Neutrophil (primary cell): ENCODE measurements at regions not wholly inside any gene's neighbourhood (a gene's known extent, or its start where the extent isn't known, plus 50 kb on each side); places are given as distances from the start of the nearest gene placed in this dataset.

Experiments used
- H3K27ac ChIP-seq: fragments of 200-600 bp; sonication (generic); 2 replicates; pipeline ENCODE4 v1.5.1; 2016; ENCODE audit warnings: mild to moderate bottlenecking, moderate library complexity
- H3K27me3 ChIP-seq: fragments of 200-600 bp; sonication (generic); 2 replicates; pipeline ENCODE4 v1.6.0; 2016; ENCODE audit warnings: mild to moderate bottlenecking
- H3K36me3 ChIP-seq: fragments of 200-600 bp; sonication (generic); 2 replicates; pipeline ENCODE4 v1.5.1; 2017
- H3K4me1 ChIP-seq, 2 experiments: fragments of 200-600 bp in 1 of 2; sonication (generic) in 1 of 2; 1 replicate in 1 of 2; 2 replicates in 1 of 2; pipeline versions ENCODE4 v1.5.1 to v1.6.1; 2013 to 2016; ENCODE audit warnings: low read depth in 1 of 2, low read length in 1 of 2, mild to moderate bottlenecking in 1 of 2, moderate library complexity in 1 of 2; ENCODE audit not compliant: control insufficient read depth in 1 of 2, insufficient read depth in 1 of 2
- H3K4me3 ChIP-seq, 2 experiments: fragments of 200-600 bp in 1 of 2; sonication (generic) in 1 of 2; 1 replicate in 1 of 2; 2 replicates in 1 of 2; pipeline ENCODE4 v1.5.1; 2013 to 2016; ENCODE audit warnings: low read depth in 1 of 2, low read length in 1 of 2, mild to moderate bottlenecking in 1 of 2, moderate library complexity in 1 of 2
- H3K9me3 ChIP-seq: fragments of 200-600 bp; sonication (generic); 2 replicates; pipeline ENCODE4 v1.5.1; 2016
- CTCF ChIP-seq: fragments of 200-600 bp; sonication (generic); IDR thresholded peaks from 2 replicates; pipeline ENCODE4 v1.5.1; 2016; ENCODE audit warnings: antibody characterized with exemption

GRCh38 chr6:9056556-9056955, 621.2 kb upstream of the SLC35B3 start:
- Histone ChIP-seq H3K4me1 (no peaks in the 10 kb centered on the region), H3K4me3 (no peak overlapping the region), H3K27me3 (no peaks in the 10 kb centered on the region), H3K27ac (no peak overlapping the region), H3K36me3 (no peaks in the 10 kb centered on the region), H3K9me3 (no peaks in the 10 kb centered on the region)
- TF ChIP-seq CTCF = no peak

GRCh38 chr6:9044426-9044825, 609.1 kb upstream of the SLC35B3 start:
- Histone ChIP-seq H3K4me3 (no peak overlapping the region), H3K4me1 (no peaks in the 10 kb centered on the region), H3K36me3 (no peaks in the 10 kb centered on the region), H3K27me3 (no peaks in the 10 kb centered on the region), H3K9me3 (no peaks in the 10 kb centered on the region), H3K27ac (no peak overlapping the region)
- no peak for TF ChIP-seq CTCF

- Histone ChIP-seq H3K36me3 (no peaks in the 10 kb centered on the region), H3K9me3 (no peaks in the 10 kb centered on the region), H3K27ac (no peak overlapping the region), H3K4me3 (no peak overlapping the region), H3K4me1 (no peaks in the 10 kb centered on the region), H3K27me3 (no peaks in the 10 kb centered on the region)
- no peak for TF ChIP-seq CTCF
Measured at GRCh38 chr6:9040718-9041117, 605.4 kb upstream of the SLC35B3 start.

- H3K4me3 ChIP-seq = no peak overlapping the region
- no peaks in the 10 kb centered on the region for H3K4me1 ChIP-seq
- no peaks in the 10 kb centered on the region for H3K9me3 ChIP-seq
- no peak for TF ChIP-seq CTCF
- H3K27me3 ChIP-seq = no peaks in the 10 kb centered on the region
- no peaks in the 10 kb centered on the region for H3K36me3 ChIP-seq
- no peak overlapping the region for H3K27ac ChIP-seq
Measured at GRCh38 chr6:9039258-9039657, 603.9 kb upstream of the SLC35B3 start.

- Histone ChIP-seq H3K4me3 (no peak overlapping the region), H3K4me1 (no peaks in the 10 kb centered on the region), H3K9me3 (no peaks in the 10 kb centered on the region), H3K36me3 (no peaks in the 10 kb centered on the region), H3K27me3 (no peaks in the 10 kb centered on the region), H3K27ac (no peak overlapping the region)
- no peak for TF ChIP-seq CTCF
Measured at GRCh38 chr6:9028086-9028485, 592.7 kb upstream of the SLC35B3 start.

GRCh38 chr6:9025796-9026394, 590.5 kb upstream of the SLC35B3 start:
- no peaks in the 10 kb centered on the region for H3K9me3 ChIP-seq
- H3K27me3 ChIP-seq = no peaks in the 10 kb centered on the region
- no peak overlapping the region for H3K27ac ChIP-seq
- H3K36me3 ChIP-seq = no peaks in the 10 kb centered on the region
- H3K4me3 ChIP-seq = no peak overlapping the region
- no peaks in the 10 kb centered on the region for H3K4me1 ChIP-seq
- no peak for TF ChIP-seq CTCF
